ENCODE measurements at regions not wholly inside any gene's neighbourhood (a gene's known extent, or its start where the extent isn't known, plus 50 kb on each side); places are given as distances from the start of the nearest gene placed in this dataset.

GRCh38 chr5:169357291-169357690, 56.4 kb upstream of the SLIT3 start:
- ChIA-PET POLR2A (no interaction called here), CTCF (ENCODE audit: low intra/inter-chr PET ratio, low total read pairs) (no interaction called here)
- Histone ChIP-seq H3K9me3 (ENCODE audit: low read length) (no peaks in the 10 kb centered on the region), H4K20me1 (ENCODE audit: insufficient read depth, low read length) (no peaks in the 10 kb centered on the region), H3K9ac (ENCODE audit: insufficient read depth, low read depth, low read length) (no peak overlapping the region), H3K79me2 (ENCODE audit: insufficient read depth, low read length) (no peaks in the 10 kb centered on the region), H3K27ac (ENCODE audit: extremely low read length, insufficient read depth, low read length) (no peak overlapping the region), H3K27me3 (ENCODE audit: control insufficient read depth in 1 of 2, insufficient read depth in 2 of 2, low read length in 2 of 2) (no peaks in the 10 kb centered on the region), H3K4me1 (ENCODE audit: insufficient read depth, low read length) (no peaks in the 10 kb centered on the region), H3K36me3 (replicated peaks in 1 of 2; ENCODE audit: control insufficient read depth in 1 of 2, insufficient read depth in 2 of 2, low read length in 2 of 2) (no peaks in the 10 kb centered on the region), H2AFZ (ENCODE audit: low read length) (no peak overlapping the region), H3K4me2 (ENCODE audit: low read depth, low read length) (no peak overlapping the region), H3K4me3 (replicated peaks in 1 of 3; ENCODE audit: insufficient read depth in 1 of 3, low read depth in 2 of 3, low read length in 3 of 3) (no peak overlapping the region)
- in situ Hi-C loops (cut with HindIII; ENCODE audit: extremely low pct_ligation_motif_present, low pct_unique_long_range_greater_than_20kb) (no loop called here), intact Hi-C loops (cut with micrococcal nuclease; ENCODE audit: unreplicated experiment) (no loop called here)
- DNase-seq (ENCODE audit: low spot score): no peak
- ATAC-seq: no peak
- FAIRE-seq: no peak
- WGBS (ENCODE audit: low lambda C conversion rate): 10% methylated on average over 1 of the region's 1 CpG
- TF ChIP-seq FOXO1 (CRISPR knock-in tag; IDR thresholded peaks at IDR 0.05): no peak
- no peak for TF ChIP-seq EED (CRISPR knock-in tag; IDR thresholded peaks at IDR 0.05)
- no peak for TF ChIP-seq ZNF83 (CRISPR knock-in tag; IDR thresholded peaks at IDR 0.05; ENCODE audit: borderline replicate concordance)
- BruUV-seq (replicated peaks): no TSS peak

DNA sequence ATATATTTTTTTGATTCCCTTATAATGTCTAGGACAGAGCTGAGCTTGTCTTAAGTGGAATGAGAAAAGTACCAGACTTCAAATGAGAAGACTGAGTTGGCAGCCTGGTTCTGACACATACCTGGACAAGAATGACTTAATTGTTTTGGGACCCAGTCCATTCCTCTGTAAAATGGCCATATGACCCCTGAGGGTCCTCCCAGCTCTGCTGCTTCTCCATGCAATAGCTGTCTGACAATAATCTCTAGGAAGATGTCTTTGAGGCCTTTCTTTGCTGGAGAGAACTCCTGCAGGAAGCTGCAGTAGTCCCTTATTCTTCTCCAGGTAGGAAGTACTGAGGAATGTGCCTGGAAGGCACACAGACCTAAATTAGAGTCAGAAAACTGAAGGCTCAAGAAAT, 55.9 kb upstream of the SLIT3 start:
- ATAC-seq (no peak), FAIRE-seq (no peak), DNase-seq (ENCODE audit: low spot score) (no peak)
- CTCF ChIA-PET (ENCODE audit: low intra/inter-chr PET ratio, low total read pairs): no interaction called here
- in situ Hi-C loops (cut with HindIII; ENCODE audit: extremely low pct_ligation_motif_present, low pct_unique_long_range_greater_than_20kb) (no loop called here), intact Hi-C loops (cut with micrococcal nuclease; ENCODE audit: unreplicated experiment) (no loop called here)
- Histone ChIP-seq H3K4me3 (replicated peaks in 1 of 3; ENCODE audit: insufficient read depth in 1 of 3, low read depth in 2 of 3, low read length in 3 of 3) (no peak overlapping the region), H3K9me3 (ENCODE audit: low read length) (no peaks in the 10 kb centered on the region), H2AFZ (ENCODE audit: low read length) (no peak overlapping the region), H3K9ac (ENCODE audit: insufficient read depth, low read depth, low read length) (no peak overlapping the region), H3K27me3 (ENCODE audit: control insufficient read depth in 1 of 2, insufficient read depth in 2 of 2, low read length in 2 of 2) (no peaks in the 10 kb centered on the region), H4K20me1 (ENCODE audit: insufficient read depth, low read length) (no peaks in the 10 kb centered on the region), H3K27ac (ENCODE audit: extremely low read length, insufficient read depth, low read length) (no peak overlapping the region), H3K4me2 (ENCODE audit: low read depth, low read length) (no peak overlapping the region), H3K79me2 (ENCODE audit: insufficient read depth, low read length) (no peaks in the 10 kb centered on the region), H3K4me1 (ENCODE audit: insufficient read depth, low read length) (no peaks in the 10 kb centered on the region), H3K36me3 (replicated peaks in 1 of 2; ENCODE audit: control insufficient read depth in 1 of 2, insufficient read depth in 2 of 2, low read length in 2 of 2) (no peaks in the 10 kb centered on the region)
- BruUV-seq (replicated peaks): no TSS peak
- POLR2A ChIA-PET: no interaction called here
- TF ChIP-seq POGK (CRISPR knock-in tag; conservative IDR thresholded peaks at IDR 0.05): no peak
- no peak for TF ChIP-seq MEIS2 (CRISPR knock-in tag; IDR thresholded peaks at IDR 0.05)
- TF ChIP-seq, protein P1, sequence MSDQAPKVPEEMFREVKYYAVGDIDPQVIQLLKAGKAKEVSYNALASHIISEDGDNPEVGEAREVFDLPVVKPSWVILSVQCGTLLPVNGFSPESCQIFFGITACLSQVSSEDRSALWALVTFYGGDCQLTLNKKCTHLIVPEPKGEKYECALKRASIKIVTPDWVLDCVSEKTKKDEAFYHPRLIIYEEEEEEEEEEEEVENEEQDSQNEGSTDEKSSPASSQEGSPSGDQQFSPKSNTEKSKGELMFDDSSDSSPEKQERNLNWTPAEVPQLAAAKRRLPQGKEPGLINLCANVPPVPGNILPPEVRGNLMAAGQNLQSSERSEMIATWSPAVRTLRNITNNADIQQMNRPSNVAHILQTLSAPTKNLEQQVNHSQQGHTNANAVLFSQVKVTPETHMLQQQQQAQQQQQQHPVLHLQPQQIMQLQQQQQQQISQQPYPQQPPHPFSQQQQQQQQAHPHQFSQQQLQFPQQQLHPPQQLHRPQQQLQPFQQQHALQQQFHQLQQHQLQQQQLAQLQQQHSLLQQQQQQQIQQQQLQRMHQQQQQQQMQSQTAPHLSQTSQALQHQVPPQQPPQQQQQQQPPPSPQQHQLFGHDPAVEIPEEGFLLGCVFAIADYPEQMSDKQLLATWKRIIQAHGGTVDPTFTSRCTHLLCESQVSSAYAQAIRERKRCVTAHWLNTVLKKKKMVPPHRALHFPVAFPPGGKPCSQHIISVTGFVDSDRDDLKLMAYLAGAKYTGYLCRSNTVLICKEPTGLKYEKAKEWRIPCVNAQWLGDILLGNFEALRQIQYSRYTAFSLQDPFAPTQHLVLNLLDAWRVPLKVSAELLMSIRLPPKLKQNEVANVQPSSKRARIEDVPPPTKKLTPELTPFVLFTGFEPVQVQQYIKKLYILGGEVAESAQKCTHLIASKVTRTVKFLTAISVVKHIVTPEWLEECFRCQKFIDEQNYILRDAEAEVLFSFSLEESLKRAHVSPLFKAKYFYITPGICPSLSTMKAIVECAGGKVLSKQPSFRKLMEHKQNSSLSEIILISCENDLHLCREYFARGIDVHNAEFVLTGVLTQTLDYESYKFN (CRISPR knock-in tag; conservative IDR thresholded peaks at IDR 0.05): no peak
- TF ChIP-seq BCLAF1 (IDR thresholded peaks at IDR 0.05): no peak
- TF ChIP-seq PBX2 (CRISPR knock-in tag; IDR thresholded peaks at IDR 0.05): no peak
- no peak for TF ChIP-seq CAMTA2 (CRISPR knock-in tag; IDR thresholded peaks at IDR 0.05; ENCODE audit: borderline replicate concordance)
- no peak for TF ChIP-seq ZNF564 (CRISPR knock-in tag; IDR thresholded peaks at IDR 0.05)

Data from HepG2 (cell line).